ENCODE measurements at regions not wholly inside any gene's neighbourhood (a gene's known extent, or its start where the extent isn't known, plus 50 kb on each side); places are given as distances from the start of the nearest gene placed in this dataset.
A peak's percentile ranks its signal among the peaks of the same experiment; 100 is the strongest.

GRCh38 chr5:153118018-153118417 lies 372.5 kb upstream of the GRIA1 start:
- no peak for DNase-seq (ENCODE audit: low read depth)
- H3K4me3 ChIP-seq (ENCODE audit: low read length): no peak overlapping the region
- no peak for TF ChIP-seq CTCF (conservative IDR thresholded peaks at IDR 0.05; ENCODE audit: low read depth, low read length)

GRCh38 chr5:153122403-153122802 lies 368.1 kb upstream of the GRIA1 start:
- no peak for DNase-seq (ENCODE audit: low read depth)
- no peak overlapping the region for H3K4me3 ChIP-seq (ENCODE audit: low read length)
- no peak for TF ChIP-seq CTCF (conservative IDR thresholded peaks at IDR 0.05; ENCODE audit: low read depth, low read length)

- no peak for DNase-seq (ENCODE audit: low read depth)
- TF ChIP-seq CTCF (conservative IDR thresholded peaks at IDR 0.05; ENCODE audit: low read depth, low read length): no peak
- H3K4me3 ChIP-seq (ENCODE audit: low read length): no peak overlapping the region
These were observed 360.2 kb upstream of the GRIA1 start for GRCh38 chr5:153130296-153130695.

- peak; percentile 22 for TF ChIP-seq CTCF (conservative IDR thresholded peaks at IDR 0.05; ENCODE audit: low read depth, low read length)
- no peak for DNase-seq (ENCODE audit: low read depth)
- no peak overlapping the region for H3K4me3 ChIP-seq (ENCODE audit: low read length)
These were observed 355.1 kb upstream of the GRIA1 start for GRCh38 chr5:153135411-153135810.

GRCh38 chr5:153136910-153137614 lies 353.4 kb upstream of the GRIA1 start:
- no peak overlapping the region for H3K4me3 ChIP-seq (ENCODE audit: low read length)
- no peak for DNase-seq (ENCODE audit: low read depth)
- no peak for TF ChIP-seq CTCF (conservative IDR thresholded peaks at IDR 0.05; ENCODE audit: low read depth, low read length)

- DNase-seq (ENCODE audit: low read depth): peak; percentile 43
- H3K4me3 ChIP-seq (ENCODE audit: low read length): no peak overlapping the region
- peak; percentile 84 for TF ChIP-seq CTCF (conservative IDR thresholded peaks at IDR 0.05; ENCODE audit: low read depth, low read length)
These were observed 342.4 kb upstream of the GRIA1 start for GRCh38 chr5:153147891-153148623.

- TF ChIP-seq CTCF (conservative IDR thresholded peaks at IDR 0.05; ENCODE audit: low read depth, low read length): no peak
- DNase-seq (ENCODE audit: low read depth): no peak
- no peak overlapping the region for H3K4me3 ChIP-seq (ENCODE audit: low read length)
These were observed 341.9 kb upstream of the GRIA1 start for GRCh38 chr5:153148624-153148976.
